HL-60 (cell line): ENCODE measurements at regions not wholly inside any gene's neighbourhood (a gene's known extent, or its start where the extent isn't known, plus 50 kb on each side); places are given as distances from the start of the nearest gene placed in this dataset.

Source experiments
- DNase-seq, 2 experiments: peaks; one replicate each; pipeline ENCODE4 v3.0.0-alpha.2; 2010 to 2020; ENCODE audit warnings: low read depth in 1 of 2, low spot score in 1 of 2
- H3K27ac ChIP-seq: fragments of 250-450 bp; sonication (Bioruptor Pico); replicated peaks from 2 replicates; pipeline ENCODE4 v1.5.1; 2020; ENCODE audit warnings: mild to moderate bottlenecking, moderate library complexity
- H3K27me3 ChIP-seq: fragments of 250-450 bp; sonication (Bioruptor Pico); 2 replicates; pipeline ENCODE4 v1.5.1; 2021; ENCODE audit warnings: mild to moderate bottlenecking, moderate library complexity; ENCODE audit not compliant: insufficient read depth, poor library complexity, severe bottlenecking
- H3K4me3 ChIP-seq: replicated peaks from 2 replicates; pipeline ENCODE4 v1.5.1; 2011; ENCODE audit warnings: mild to moderate bottlenecking, control low read depth, low read length; ENCODE audit not compliant: insufficient read depth
- GABPA ChIP-seq: IDR thresholded peaks from 2 replicates; pipeline ENCODE4 v1.6.1; 2012; ENCODE audit warnings: low read depth
- POLR2AphosphoS5 ChIP-seq: IDR thresholded peaks from 2 replicates; pipeline ENCODE4 v1.6.1; 2012; ENCODE audit warnings: low read depth
- SPI1 ChIP-seq: IDR thresholded peaks from 2 replicates; pipeline ENCODE4 v1.6.1; 2012; ENCODE audit warnings: low read depth, mild to moderate bottlenecking, borderline replicate concordance
- TF ChIP-seq, protein P1 (sequence below): IDR thresholded peaks from 2 replicates; pipeline ENCODE4 v1.6.1; 2012; ENCODE audit warnings: low read depth; ENCODE audit not compliant: insufficient replicate concordance
- TF ChIP-seq, protein P2 (sequence below): IDR thresholded peaks from one replicate; pipeline ENCODE4 v1.5.1; 2011; ENCODE audit warnings: low read length, control low read depth, inconsistent platforms; ENCODE audit not compliant: insufficient read depth

DNA sequence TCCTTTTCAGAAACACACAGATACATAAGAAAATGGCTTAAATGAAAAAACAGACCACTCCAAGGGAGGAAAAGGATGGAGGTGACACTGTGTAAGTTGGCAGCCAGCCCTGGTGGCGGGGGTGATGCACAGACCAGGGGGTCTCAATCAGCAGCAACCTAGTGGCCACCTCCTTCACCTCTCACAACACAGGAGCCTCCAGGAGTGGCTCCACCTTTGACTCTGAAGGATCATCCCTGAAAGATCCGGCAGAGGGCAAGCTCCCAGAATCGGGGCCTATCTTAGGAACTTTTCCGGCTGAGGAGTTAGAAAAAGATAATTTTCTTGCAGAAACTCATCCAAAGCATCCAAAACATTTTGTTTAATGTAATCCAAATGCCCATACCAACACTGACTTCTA lies 51.2 kb upstream of the SMYD2 start:
- Histone ChIP-seq H3K27me3 (no peaks in the 10 kb centered on the region), H3K4me3 (no peak overlapping the region), H3K27ac (no peak overlapping the region)
- DNase-seq, result no peak
- TF ChIP-seq POLR2AphosphoS5 (no peak), SPI1 (no peak), GABPA (no peak)
- TF ChIP-seq, protein P1, sequence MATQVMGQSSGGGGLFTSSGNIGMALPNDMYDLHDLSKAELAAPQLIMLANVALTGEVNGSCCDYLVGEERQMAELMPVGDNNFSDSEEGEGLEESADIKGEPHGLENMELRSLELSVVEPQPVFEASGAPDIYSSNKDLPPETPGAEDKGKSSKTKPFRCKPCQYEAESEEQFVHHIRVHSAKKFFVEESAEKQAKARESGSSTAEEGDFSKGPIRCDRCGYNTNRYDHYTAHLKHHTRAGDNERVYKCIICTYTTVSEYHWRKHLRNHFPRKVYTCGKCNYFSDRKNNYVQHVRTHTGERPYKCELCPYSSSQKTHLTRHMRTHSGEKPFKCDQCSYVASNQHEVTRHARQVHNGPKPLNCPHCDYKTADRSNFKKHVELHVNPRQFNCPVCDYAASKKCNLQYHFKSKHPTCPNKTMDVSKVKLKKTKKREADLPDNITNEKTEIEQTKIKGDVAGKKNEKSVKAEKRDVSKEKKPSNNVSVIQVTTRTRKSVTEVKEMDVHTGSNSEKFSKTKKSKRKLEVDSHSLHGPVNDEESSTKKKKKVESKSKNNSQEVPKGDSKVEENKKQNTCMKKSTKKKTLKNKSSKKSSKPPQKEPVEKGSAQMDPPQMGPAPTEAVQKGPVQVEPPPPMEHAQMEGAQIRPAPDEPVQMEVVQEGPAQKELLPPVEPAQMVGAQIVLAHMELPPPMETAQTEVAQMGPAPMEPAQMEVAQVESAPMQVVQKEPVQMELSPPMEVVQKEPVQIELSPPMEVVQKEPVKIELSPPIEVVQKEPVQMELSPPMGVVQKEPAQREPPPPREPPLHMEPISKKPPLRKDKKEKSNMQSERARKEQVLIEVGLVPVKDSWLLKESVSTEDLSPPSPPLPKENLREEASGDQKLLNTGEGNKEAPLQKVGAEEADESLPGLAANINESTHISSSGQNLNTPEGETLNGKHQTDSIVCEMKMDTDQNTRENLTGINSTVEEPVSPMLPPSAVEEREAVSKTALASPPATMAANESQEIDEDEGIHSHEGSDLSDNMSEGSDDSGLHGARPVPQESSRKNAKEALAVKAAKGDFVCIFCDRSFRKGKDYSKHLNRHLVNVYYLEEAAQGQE, result no peak
- TF ChIP-seq, protein P2, sequence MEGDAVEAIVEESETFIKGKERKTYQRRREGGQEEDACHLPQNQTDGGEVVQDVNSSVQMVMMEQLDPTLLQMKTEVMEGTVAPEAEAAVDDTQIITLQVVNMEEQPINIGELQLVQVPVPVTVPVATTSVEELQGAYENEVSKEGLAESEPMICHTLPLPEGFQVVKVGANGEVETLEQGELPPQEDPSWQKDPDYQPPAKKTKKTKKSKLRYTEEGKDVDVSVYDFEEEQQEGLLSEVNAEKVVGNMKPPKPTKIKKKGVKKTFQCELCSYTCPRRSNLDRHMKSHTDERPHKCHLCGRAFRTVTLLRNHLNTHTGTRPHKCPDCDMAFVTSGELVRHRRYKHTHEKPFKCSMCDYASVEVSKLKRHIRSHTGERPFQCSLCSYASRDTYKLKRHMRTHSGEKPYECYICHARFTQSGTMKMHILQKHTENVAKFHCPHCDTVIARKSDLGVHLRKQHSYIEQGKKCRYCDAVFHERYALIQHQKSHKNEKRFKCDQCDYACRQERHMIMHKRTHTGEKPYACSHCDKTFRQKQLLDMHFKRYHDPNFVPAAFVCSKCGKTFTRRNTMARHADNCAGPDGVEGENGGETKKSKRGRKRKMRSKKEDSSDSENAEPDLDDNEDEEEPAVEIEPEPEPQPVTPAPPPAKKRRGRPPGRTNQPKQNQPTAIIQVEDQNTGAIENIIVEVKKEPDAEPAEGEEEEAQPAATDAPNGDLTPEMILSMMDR, result no peak
